ENCODE measurements at regions not wholly inside any gene's neighbourhood (a gene's known extent, or its start where the extent isn't known, plus 50 kb on each side); places are given as distances from the start of the nearest gene placed in this dataset.

- DNase-seq (ENCODE audit: low read depth), result no peak
- no peak for TF ChIP-seq CTCF (IDR thresholded peaks at IDR 0.05; ENCODE audit: insufficient read depth, low read depth, low read length, missing control alignments)
- H3K4me3 ChIP-seq (ENCODE audit: low read depth, low read length), result no peak overlapping the region
Measured at GRCh38 chr12:89983622-89984021, 275.0 kb upstream of the ATP2B1 start.

GRCh38 chr12:89980236-89980635 lies 271.6 kb upstream of the ATP2B1 start:
- H3K4me3 ChIP-seq (ENCODE audit: low read depth, low read length), result no peak overlapping the region
- TF ChIP-seq CTCF (IDR thresholded peaks at IDR 0.05; ENCODE audit: insufficient read depth, low read depth, low read length, missing control alignments), result no peak
- no peak for DNase-seq (ENCODE audit: low read depth)

- H3K4me3 ChIP-seq (ENCODE audit: low read depth, low read length), result no peak overlapping the region
- DNase-seq (ENCODE audit: low read depth), result no peak
- TF ChIP-seq CTCF (IDR thresholded peaks at IDR 0.05; ENCODE audit: insufficient read depth, low read depth, low read length, missing control alignments), result no peak
Measured at GRCh38 chr12:89977405-89978085, 268.9 kb upstream of the ATP2B1 start.

- H3K4me3 ChIP-seq (ENCODE audit: low read depth, low read length), result no peak overlapping the region
- no peak for TF ChIP-seq CTCF (IDR thresholded peaks at IDR 0.05; ENCODE audit: insufficient read depth, low read depth, low read length, missing control alignments)
Measured at GRCh38 chr12:89976866-89977265, 268.2 kb upstream of the ATP2B1 start.

GRCh38 chr12:89975574-89975973 lies 266.9 kb upstream of the ATP2B1 start:
- DNase-seq (ENCODE audit: low read depth), result no peak
- H3K4me3 ChIP-seq (ENCODE audit: low read depth, low read length), result no peak overlapping the region
- TF ChIP-seq CTCF (IDR thresholded peaks at IDR 0.05; ENCODE audit: insufficient read depth, low read depth, low read length, missing control alignments), result no peak

More at GRCh38 chr12:89976866-89977265, 268.2 kb upstream of the ATP2B1 start:
- DNase-seq (ENCODE audit: low read depth), result no peak

- TF ChIP-seq CTCF (IDR thresholded peaks at IDR 0.05; ENCODE audit: insufficient read depth, low read depth, low read length, missing control alignments), result no peak
- H3K4me3 ChIP-seq (ENCODE audit: low read depth, low read length), result no peak overlapping the region
- no peak for DNase-seq (ENCODE audit: low read depth)
Measured at GRCh38 chr12:89971880-89972279, 263.2 kb upstream of the ATP2B1 start.

GRCh38 chr12:89970722-89971121 lies 262.1 kb upstream of the ATP2B1 start:
- TF ChIP-seq CTCF (IDR thresholded peaks at IDR 0.05; ENCODE audit: insufficient read depth, low read depth, low read length, missing control alignments), result no peak
- H3K4me3 ChIP-seq (ENCODE audit: low read depth, low read length), result no peak overlapping the region
- no peak for DNase-seq (ENCODE audit: low read depth)
